GM06990 (cell line): ENCODE measurements at regions not wholly inside any gene's neighbourhood (a gene's known extent, or its start where the extent isn't known, plus 50 kb on each side); places are given as distances from the start of the nearest gene placed in this dataset.

Experiments
- DNase-seq: peaks from one replicate; pipeline ENCODE4 v3.0.0-alpha.2; 2011; ENCODE audit not compliant: insufficient read length; ENCODE audit errors: extremely low read depth
- H3K27me3 ChIP-seq: replicated peaks from 2 replicates; pipeline ENCODE4 v1.6.0; 2011; ENCODE audit warnings: low read length; ENCODE audit not compliant: control insufficient read depth, insufficient read depth
- H3K36me3 ChIP-seq: 2 replicates; pipeline ENCODE4 v1.5.1; 2011; ENCODE audit warnings: low read length; ENCODE audit not compliant: control insufficient read depth, insufficient read depth
- H3K4me3 ChIP-seq: replicated peaks from 2 replicates; pipeline ENCODE4 v1.5.1; 2011; ENCODE audit warnings: low read depth, mild to moderate bottlenecking, control low read depth, low read length
- TF ChIP-seq, protein P1 (sequence below): IDR thresholded peaks from 2 replicates; pipeline ENCODE4 v1.5.1; 2011; ENCODE audit warnings: low read length, control low read depth, mild to moderate bottlenecking, inconsistent platforms; ENCODE audit not compliant: insufficient read depth, poor library complexity, severe bottlenecking

DNA sequence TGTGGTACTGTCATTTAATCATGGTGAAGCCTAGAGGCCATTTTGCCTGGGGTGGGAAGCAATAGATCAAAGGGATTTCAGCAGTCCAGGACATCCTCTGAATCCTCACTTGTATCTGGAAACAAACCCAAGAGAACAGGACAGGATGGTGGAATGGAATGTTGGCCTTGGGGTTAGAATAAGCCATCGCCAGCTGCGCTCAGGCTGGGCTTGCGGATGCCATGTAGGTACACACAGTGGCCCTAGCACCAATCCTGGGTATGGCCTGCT lies 76.5 kb upstream of the ALDH1A3 start:
- Histone ChIP-seq H3K36me3 (no peaks in the 10 kb centered on the region), H3K4me3 (no peak overlapping the region), H3K27me3 (no peaks in the 10 kb centered on the region; the same call in 1 of the 2 replicates)
- no peak for DNase-seq
- TF ChIP-seq, protein P1, sequence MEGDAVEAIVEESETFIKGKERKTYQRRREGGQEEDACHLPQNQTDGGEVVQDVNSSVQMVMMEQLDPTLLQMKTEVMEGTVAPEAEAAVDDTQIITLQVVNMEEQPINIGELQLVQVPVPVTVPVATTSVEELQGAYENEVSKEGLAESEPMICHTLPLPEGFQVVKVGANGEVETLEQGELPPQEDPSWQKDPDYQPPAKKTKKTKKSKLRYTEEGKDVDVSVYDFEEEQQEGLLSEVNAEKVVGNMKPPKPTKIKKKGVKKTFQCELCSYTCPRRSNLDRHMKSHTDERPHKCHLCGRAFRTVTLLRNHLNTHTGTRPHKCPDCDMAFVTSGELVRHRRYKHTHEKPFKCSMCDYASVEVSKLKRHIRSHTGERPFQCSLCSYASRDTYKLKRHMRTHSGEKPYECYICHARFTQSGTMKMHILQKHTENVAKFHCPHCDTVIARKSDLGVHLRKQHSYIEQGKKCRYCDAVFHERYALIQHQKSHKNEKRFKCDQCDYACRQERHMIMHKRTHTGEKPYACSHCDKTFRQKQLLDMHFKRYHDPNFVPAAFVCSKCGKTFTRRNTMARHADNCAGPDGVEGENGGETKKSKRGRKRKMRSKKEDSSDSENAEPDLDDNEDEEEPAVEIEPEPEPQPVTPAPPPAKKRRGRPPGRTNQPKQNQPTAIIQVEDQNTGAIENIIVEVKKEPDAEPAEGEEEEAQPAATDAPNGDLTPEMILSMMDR: no peak

DNA sequence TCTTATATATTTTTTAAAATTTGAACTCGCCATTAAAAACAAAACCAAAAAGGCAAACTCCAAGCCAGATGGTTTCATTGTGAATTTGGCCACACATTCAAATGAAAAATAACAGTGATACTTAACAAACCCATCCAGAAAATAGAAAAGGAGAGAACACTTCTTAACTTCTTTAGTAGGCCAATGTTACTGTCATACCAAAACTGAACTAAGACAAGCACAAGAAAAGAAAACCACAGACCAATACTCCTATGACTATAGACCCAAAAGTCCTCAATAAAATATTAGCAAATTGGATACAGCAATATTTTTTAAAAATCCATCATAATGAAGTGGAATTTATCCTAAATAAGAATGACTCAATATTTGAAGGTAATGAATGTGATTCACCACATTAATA lies 73.5 kb upstream of the ALDH1A3 start:
- no peaks in the 10 kb centered on the region for H3K27me3 ChIP-seq
- no peak for DNase-seq
- no peak overlapping the region for H3K4me3 ChIP-seq
- TF ChIP-seq, protein P1: no peak
- H3K36me3 ChIP-seq: no peaks in the 10 kb centered on the region

DNA sequence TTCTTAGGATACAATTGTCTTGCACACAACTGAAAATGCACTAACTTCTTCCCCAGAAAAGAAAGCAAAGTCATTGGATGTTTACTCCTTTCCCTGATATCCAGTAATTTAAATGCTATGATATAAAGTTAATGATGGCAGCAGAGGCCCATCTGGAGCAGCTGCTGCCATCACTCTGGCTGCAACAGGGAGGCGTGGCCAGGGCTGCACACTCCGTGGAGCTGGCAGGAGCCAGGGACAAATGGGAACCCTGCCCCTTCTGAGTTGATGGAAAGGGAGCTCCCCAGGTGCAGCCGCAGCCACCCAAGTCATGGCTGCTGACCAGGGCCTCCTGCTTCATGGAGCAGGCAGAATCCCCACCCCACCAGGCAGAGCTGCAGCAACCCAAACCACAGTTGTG lies 72.6 kb upstream of the ALDH1A3 start:
- no peak for DNase-seq
- Histone ChIP-seq H3K27me3 (no peaks in the 10 kb centered on the region; the same call in 1 of the 2 replicates), H3K36me3 (no peaks in the 10 kb centered on the region), H3K4me3 (no peak overlapping the region)
- TF ChIP-seq, protein P1: no peak

DNA sequence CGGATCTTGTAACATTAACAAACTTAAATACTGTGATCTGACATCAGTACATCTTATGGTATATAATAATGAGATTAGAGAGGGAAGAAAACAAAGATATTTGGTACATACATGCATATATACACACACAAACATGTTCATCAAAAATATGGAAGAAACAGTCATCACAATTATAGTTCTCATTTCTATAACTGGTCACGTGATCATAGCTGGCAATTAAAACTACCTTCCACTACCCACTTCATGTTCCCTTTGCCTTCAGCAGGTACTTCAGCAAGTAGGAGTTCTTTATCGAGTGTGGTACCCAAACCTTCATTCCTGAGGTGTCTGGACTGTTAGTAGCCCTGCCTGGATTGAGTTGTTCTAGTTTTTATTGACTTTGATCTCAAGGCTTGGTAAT lies 70.9 kb upstream of the ALDH1A3 start:
- Histone ChIP-seq H3K4me3 (no peak overlapping the region), H3K27me3 (no peaks in the 10 kb centered on the region; the same call in 1 of the 2 replicates), H3K36me3 (no peaks in the 10 kb centered on the region)
- DNase-seq: no peak
- TF ChIP-seq, protein P1: no peak

DNA sequence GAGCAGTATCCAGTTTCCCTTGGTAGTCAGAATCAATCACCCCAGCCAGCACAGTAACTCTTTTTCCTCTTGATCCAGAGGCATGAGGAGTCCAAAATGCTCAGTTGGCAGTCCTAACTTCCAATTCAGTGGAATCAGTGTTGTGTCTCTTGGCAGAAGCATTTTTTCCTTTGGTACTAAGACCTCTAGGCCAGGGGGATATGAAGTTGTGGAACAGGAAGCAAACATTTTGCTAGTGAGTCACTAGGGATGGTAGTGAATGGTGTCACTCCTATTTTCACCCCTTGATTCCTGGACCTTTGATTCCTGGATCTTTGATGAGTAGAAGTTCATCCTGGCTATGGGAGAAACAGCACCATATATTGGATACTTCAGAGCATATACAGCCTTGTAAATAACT lies 70.5 kb upstream of the ALDH1A3 start:
- TF ChIP-seq, protein P1: no peak
- no peaks in the 10 kb centered on the region for H3K36me3 ChIP-seq
- H3K4me3 ChIP-seq: no peak overlapping the region
- no peak for DNase-seq
- no peaks in the 10 kb centered on the region; the same call in 1 of the 2 replicates for H3K27me3 ChIP-seq

DNA sequence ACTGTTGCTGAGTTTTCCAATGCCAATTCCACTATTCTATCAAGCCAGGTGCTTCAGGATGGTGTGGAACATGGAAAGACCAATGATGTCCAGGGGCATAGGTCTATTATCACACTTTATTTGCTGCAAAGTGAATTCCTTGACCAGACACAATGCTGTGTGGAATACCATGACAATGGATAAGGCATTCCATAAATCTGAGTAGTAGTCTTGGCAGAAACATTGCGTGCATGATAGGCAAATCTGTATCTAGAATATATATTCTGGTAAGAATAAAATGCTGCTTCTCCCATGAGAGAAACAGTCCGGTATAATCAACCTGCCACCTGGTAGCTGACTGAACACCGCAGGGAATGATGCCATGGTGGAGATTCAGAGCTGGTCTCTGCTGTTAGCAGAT lies 70.0 kb upstream of the ALDH1A3 start:
- Histone ChIP-seq H3K27me3 (no peaks in the 10 kb centered on the region; the same call in 1 of the 2 replicates), H3K36me3 (no peaks in the 10 kb centered on the region), H3K4me3 (no peak overlapping the region)
- TF ChIP-seq, protein P1: no peak
- no peak for DNase-seq
